NB4 (cell line): ENCODE measurements at regions not wholly inside any gene's neighbourhood (a gene's known extent, or its start where the extent isn't known, plus 50 kb on each side); places are given as distances from the start of the nearest gene placed in this dataset.

ENCODE experiments used
- DNase-seq: peaks from one replicate; pipeline ENCODE4 v3.0.0; 2010; ENCODE audit warnings: low read depth
- H3K4me3 ChIP-seq: one replicate; pipeline ENCODE4 v1.5.1; 2011; ENCODE audit warnings: mild to moderate bottlenecking, low read depth, low read length, moderate library complexity
- CTCF ChIP-seq: IDR thresholded peaks from one replicate; pipeline ENCODE4 v1.5.1; 2012; ENCODE audit warnings: low read depth, low read length
- MAX ChIP-seq: IDR thresholded peaks from 2 replicates; pipeline ENCODE4 v1.6.1; 2011; ENCODE audit warnings: low read depth, low read length
- MYC ChIP-seq: IDR thresholded peaks from 2 replicates; pipeline ENCODE4 v1.6.1; 2011; ENCODE audit warnings: low read depth, low read length
- POLR2A ChIP-seq: IDR thresholded peaks from 2 replicates; pipeline ENCODE4 v1.6.1; 2011; ENCODE audit warnings: mild to moderate bottlenecking; ENCODE audit not compliant: insufficient read length; ENCODE audit errors: extremely low read depth

- DNase-seq, result no peak
- TF ChIP-seq MYC (no peak), CTCF (no peak), MAX (no peak), POLR2A (no peak)
- no peak overlapping the region for H3K4me3 ChIP-seq
These were observed 527.7 kb downstream of the EPHA3 start for GRCh38 chr3:89635137-89635536.

- H3K4me3 ChIP-seq, result no peak overlapping the region
- DNase-seq, result no peak
- TF ChIP-seq POLR2A (no peak), MAX (no peak), MYC (no peak), CTCF (no peak)
These were observed 537.3 kb downstream of the EPHA3 start for GRCh38 chr3:89644716-89645115.

- peak; percentile 1 for DNase-seq
- no peak overlapping the region for H3K4me3 ChIP-seq
- TF ChIP-seq CTCF (no peak), MAX (no peak), MYC (no peak), POLR2A (no peak)
These were observed 542.0 kb downstream of the EPHA3 start for GRCh38 chr3:89649431-89649830.

- no peak overlapping the region for H3K4me3 ChIP-seq
- no peak for DNase-seq
- no peak for TF ChIP-seq MAX
- TF ChIP-seq POLR2A, result no peak
- TF ChIP-seq CTCF, result no peak
- no peak for TF ChIP-seq MYC
These were observed 546.6 kb downstream of the EPHA3 start for GRCh38 chr3:89654031-89654430.

- DNase-seq, result no peak
- TF ChIP-seq MAX, result no peak
- no peak for TF ChIP-seq MYC
- TF ChIP-seq CTCF, result no peak
- no peak for TF ChIP-seq POLR2A
- H3K4me3 ChIP-seq, result no peak overlapping the region
These were observed 549.0 kb downstream of the EPHA3 start for GRCh38 chr3:89656388-89656787.

- TF ChIP-seq POLR2A, result no peak
- no peak for TF ChIP-seq MYC
- no peak for TF ChIP-seq MAX
- no peak for TF ChIP-seq CTCF
- no peak for DNase-seq
- H3K4me3 ChIP-seq, result no peak overlapping the region
These were observed 572.3 kb downstream of the EPHA3 start for GRCh38 chr3:89679686-89680085.
